ENCODE measurements at regions not wholly inside any gene's neighbourhood (a gene's known extent, or its start where the extent isn't known, plus 50 kb on each side); places are given as distances from the start of the nearest gene placed in this dataset.
A peak's percentile ranks its signal among the peaks of the same experiment; 100 is the strongest.

DNA sequence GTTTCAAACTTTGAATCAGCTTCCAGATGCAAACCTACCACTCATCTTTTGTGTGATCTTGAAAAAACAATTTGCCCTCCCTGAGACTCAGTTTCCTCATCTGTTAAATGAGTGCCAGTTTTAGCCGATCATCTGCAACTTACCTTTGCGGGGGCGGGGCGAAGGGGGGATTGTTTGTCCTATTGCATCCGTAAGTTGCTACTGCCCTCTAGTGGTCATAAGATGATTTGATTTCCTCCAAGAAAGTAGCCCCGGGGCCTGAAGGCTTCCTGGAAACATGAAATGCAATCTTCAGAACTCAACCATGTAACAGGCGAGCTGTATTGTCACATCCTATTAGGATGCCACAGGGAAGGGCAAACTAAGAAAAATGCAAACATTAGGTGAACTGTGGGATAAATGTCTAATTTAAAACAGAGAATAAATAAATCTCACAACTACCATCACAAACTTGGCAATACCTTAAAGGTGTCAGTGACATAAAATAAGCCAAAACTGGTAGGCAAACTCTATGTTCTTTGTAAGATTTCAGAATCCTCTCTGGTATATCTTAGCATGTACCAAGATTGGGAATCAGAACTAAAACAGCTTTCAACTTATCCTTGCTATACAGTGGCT is 63.5 kb upstream of the CLDN18 start (continued):
- TF ChIP-seq, protein P1, sequence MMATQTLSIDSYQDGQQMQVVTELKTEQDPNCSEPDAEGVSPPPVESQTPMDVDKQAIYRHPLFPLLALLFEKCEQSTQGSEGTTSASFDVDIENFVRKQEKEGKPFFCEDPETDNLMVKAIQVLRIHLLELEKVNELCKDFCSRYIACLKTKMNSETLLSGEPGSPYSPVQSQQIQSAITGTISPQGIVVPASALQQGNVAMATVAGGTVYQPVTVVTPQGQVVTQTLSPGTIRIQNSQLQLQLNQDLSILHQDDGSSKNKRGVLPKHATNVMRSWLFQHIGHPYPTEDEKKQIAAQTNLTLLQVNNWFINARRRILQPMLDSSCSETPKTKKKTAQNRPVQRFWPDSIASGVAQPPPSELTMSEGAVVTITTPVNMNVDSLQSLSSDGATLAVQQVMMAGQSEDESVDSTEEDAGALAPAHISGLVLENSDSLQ (IDR thresholded peaks at IDR 0.05), result no peak
- TF ChIP-seq KLF1 (tag; IDR thresholded peaks at IDR 0.05), result no peak
- TF ChIP-seq ZNF316 (IDR thresholded peaks at IDR 0.05), result no peak
- TF ChIP-seq E2F3 (CRISPR knock-in tag; IDR thresholded peaks at IDR 0.05), result no peak
- peak; percentile 88 for TF ChIP-seq EGR1 (conservative IDR thresholded peaks at IDR 0.05)
- TF ChIP-seq, protein P2, sequence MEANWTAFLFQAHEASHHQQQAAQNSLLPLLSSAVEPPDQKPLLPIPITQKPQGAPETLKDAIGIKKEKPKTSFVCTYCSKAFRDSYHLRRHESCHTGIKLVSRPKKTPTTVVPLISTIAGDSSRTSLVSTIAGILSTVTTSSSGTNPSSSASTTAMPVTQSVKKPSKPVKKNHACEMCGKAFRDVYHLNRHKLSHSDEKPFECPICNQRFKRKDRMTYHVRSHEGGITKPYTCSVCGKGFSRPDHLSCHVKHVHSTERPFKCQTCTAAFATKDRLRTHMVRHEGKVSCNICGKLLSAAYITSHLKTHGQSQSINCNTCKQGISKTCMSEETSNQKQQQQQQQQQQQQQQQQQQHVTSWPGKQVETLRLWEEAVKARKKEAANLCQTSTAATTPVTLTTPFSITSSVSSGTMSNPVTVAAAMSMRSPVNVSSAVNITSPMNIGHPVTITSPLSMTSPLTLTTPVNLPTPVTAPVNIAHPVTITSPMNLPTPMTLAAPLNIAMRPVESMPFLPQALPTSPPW (CRISPR knock-in tag; IDR thresholded peaks at IDR 0.05), result peak; percentile 86
- TF ChIP-seq, protein P3, sequence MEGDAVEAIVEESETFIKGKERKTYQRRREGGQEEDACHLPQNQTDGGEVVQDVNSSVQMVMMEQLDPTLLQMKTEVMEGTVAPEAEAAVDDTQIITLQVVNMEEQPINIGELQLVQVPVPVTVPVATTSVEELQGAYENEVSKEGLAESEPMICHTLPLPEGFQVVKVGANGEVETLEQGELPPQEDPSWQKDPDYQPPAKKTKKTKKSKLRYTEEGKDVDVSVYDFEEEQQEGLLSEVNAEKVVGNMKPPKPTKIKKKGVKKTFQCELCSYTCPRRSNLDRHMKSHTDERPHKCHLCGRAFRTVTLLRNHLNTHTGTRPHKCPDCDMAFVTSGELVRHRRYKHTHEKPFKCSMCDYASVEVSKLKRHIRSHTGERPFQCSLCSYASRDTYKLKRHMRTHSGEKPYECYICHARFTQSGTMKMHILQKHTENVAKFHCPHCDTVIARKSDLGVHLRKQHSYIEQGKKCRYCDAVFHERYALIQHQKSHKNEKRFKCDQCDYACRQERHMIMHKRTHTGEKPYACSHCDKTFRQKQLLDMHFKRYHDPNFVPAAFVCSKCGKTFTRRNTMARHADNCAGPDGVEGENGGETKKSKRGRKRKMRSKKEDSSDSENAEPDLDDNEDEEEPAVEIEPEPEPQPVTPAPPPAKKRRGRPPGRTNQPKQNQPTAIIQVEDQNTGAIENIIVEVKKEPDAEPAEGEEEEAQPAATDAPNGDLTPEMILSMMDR (IDR thresholded peaks at IDR 0.05 in 2 of 3, conservative IDR thresholded peaks at IDR 0.05 in 1 of 3; ENCODE audit: insufficient read depth in 2 of 3, low read depth in 1 of 3, low read length in 3 of 3), result peak; percentile 55 to 70 (median 63); a peak in 5 of 6 replicates
